NCI-H82 (cell line): ENCODE measurements at regions not wholly inside any gene's neighbourhood (a gene's known extent, or its start where the extent isn't known, plus 50 kb on each side); places are given as distances from the start of the nearest gene placed in this dataset.

Experiments used
- DNase-seq: peaks from one replicate; lab custom pipeline; 2025; lab: John Stamatoyannopoulos, UW

GRCh38 chr10:100612601-100613595 is 77.2 kb downstream of the HIF1AN start:
- DNase-seq = no peak

GRCh38 chr10:100613846-100614245 is 78.1 kb downstream of the HIF1AN start:
- DNase-seq = no peak

- DNase-seq = no peak
These were observed 78.8 kb downstream of the HIF1AN start for GRCh38 chr10:100614429-100615095.

- no peak for DNase-seq
These were observed 79.5 kb downstream of the HIF1AN start for GRCh38 chr10:100615241-100615640.

GRCh38 chr10:100615908-100616307 is 80.2 kb downstream of the HIF1AN start:
- no peak for DNase-seq

GRCh38 chr10:100618091-100618615 is 82.4 kb downstream of the HIF1AN start:
- no peak for DNase-seq

GRCh38 chr10:100618632-100619255 is 83.0 kb downstream of the HIF1AN start:
- no peak for DNase-seq

GRCh38 chr10:100620087-100620835 is 84.5 kb downstream of the HIF1AN start:
- no peak for DNase-seq

- DNase-seq = peak; percentile 5
These were observed 85.8 kb downstream of the HIF1AN start for GRCh38 chr10:100621360-100622205.

- no peak for DNase-seq
These were observed 87.2 kb downstream of the HIF1AN start for GRCh38 chr10:100622946-100623345.

- no peak for DNase-seq
These were observed 87.9 kb downstream of the HIF1AN start for GRCh38 chr10:100623521-100624230.

GRCh38 chr10:100624298-100624697 is 88.6 kb downstream of the HIF1AN start:
- no peak for DNase-seq

- DNase-seq = no peak
These were observed 90.1 kb downstream of the HIF1AN start for GRCh38 chr10:100625816-100626215.

- DNase-seq = no peak
These were observed 92.3 kb downstream of the HIF1AN start for GRCh38 chr10:100628061-100628460.

- no peak for DNase-seq
These were observed 95.4 kb downstream of the HIF1AN start for GRCh38 chr10:100631192-100631591.

GRCh38 chr10:100632027-100632426 is 96.3 kb downstream of the HIF1AN start:
- no peak for DNase-seq

GRCh38 chr10:100634034-100634433 is 98.3 kb downstream of the HIF1AN start:
- DNase-seq = no peak

- DNase-seq = peak; percentile 58
These were observed 101.3 kb downstream of the HIF1AN start for GRCh38 chr10:100636848-100637553.

- peak; percentile 58 for DNase-seq
These were observed 102.0 kb downstream of the HIF1AN start for GRCh38 chr10:100637785-100638184.
